ENCODE measurements at regions not wholly inside any gene's neighbourhood (a gene's known extent, or its start where the extent isn't known, plus 50 kb on each side); places are given as distances from the start of the nearest gene placed in this dataset.

DNA sequence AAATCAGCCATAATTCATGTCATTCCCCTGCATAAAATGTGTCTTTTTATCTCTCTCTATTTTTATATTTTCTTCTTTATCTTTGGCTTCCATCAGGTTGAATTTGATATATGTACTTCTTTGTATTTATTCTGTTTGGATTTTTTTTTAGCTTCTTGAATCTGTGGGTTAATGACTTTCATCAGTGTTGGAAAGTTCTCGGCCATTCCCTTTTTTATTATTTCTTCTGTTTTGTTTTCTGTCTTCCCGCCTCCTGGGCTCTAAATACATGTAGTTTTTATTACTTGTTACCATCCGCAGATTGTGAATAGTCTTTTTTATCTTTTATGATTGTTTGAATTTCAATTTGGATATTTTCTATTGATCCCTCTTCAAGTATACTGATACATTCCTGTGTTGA, 637.5 kb downstream of the NPHP4 start:
- no peak for DNase-seq
- no peaks in the 10 kb centered on the region for H3K4me1 ChIP-seq
- H3K9me3 ChIP-seq (replicated peaks), result peaks cover 4% of the 10 kb centered on the region; the same call in 1 of the 2 replicates
- H3K4me3 ChIP-seq, result no peak overlapping the region
- H3K36me3 ChIP-seq, result no peaks in the 10 kb centered on the region
- H3K27me3 ChIP-seq, result no peaks in the 10 kb centered on the region
- no peak overlapping the region for H3K27ac ChIP-seq

DNA sequence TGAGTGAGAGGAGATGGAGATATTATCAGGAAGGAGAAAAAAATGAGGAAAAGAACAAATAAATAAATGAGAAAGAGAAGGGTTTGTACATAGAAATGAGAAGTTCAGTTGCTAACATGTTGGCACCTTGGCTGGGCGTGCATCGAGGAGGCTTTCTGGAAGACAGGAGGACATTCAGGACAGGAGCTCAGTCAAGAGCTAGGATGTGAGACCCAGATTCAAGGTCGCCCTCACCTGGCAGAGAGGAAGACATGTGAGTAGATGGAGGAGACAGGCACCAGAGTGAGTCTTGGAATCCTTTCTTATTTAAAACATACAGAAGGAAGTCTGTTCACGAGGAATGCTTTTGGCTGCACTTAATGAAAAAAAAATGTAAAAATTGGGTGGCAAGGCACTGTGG, 640.9 kb downstream of the NPHP4 start:
- Histone ChIP-seq H3K36me3 (no peaks in the 10 kb centered on the region), H3K4me1 (no peaks in the 10 kb centered on the region), H3K9me3 (replicated peaks) (peaks cover 4% of the 10 kb centered on the region; the same call in 1 of the 2 replicates), H3K4me3 (no peak overlapping the region), H3K27ac (no peak overlapping the region), H3K27me3 (no peaks in the 10 kb centered on the region; the same call in 1 of the 2 replicates)
- no peak for DNase-seq

DNA sequence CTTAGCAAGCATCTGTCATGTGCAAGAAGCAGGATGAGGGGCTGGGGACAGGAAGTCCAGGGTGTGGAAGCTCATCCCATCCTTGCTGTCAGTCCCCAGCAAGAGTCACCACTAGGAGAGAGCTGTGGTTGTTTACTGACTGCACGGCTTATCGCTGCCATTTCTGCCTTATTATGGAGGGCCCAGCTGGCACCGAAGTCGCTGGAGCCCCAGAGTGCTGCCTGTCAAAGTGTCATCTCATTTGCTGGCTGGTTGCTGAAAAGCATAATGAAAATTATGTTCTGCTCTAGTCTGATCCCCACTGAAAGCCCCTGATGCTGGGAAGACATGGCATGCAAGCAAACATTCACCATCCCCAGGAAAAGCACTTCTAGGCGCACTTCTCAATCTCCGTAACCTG, 642.7 kb downstream of the NPHP4 start:
- H3K4me1 ChIP-seq, result no peaks in the 10 kb centered on the region

DNA sequence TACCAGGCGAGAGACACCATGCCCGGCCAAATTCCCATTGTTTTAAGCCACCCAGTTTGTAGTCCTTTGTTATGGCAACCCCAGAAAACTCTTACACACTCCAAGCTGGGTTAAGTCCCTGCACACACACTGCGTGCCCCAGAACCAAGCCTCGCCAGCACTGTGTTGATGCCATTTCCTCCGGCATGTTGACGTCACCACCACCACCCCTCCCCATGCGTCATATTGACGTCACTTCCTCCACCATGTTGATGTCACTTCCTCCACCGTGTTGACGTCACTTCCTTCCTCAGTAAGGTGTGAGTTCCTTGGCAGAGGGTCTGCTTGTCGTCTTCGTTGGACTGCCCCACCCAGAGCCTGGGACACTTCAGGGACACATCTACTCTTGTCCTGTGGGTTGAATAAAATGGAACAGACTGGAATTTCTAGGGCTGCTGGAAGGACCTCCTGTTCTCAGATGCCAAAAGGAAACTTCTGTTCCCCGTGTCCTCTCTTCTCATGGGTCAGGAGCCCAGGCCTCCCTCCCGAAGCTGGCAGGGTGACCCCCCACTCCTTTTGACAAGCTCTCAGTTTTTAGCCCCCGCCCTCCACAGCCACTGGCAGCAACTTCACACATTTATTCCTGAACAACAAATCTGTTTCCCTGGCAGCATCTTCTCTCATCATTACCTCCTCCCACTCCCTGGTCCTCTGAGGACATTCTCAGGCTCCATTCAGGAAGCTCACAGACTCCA, 643.3 kb downstream of the NPHP4 start:
- DNase-seq, result peak in 1 of 2 experiments; percentile 6
- Histone ChIP-seq H3K36me3 (no peaks in the 10 kb centered on the region), H3K27ac (no peak overlapping the region), H3K4me1 (no peaks in the 10 kb centered on the region), H3K4me3 (no peak overlapping the region), H3K27me3 (peaks cover 8% of the 10 kb centered on the region; the same call in 1 of the 2 replicates), H3K9me3 (replicated peaks) (no peaks in the 10 kb centered on the region)

More for the DNA sequence above, 642.7 kb downstream of the NPHP4 start:
- H3K27ac ChIP-seq, result no peak overlapping the region
- no peaks in the 10 kb centered on the region for H3K36me3 ChIP-seq
- DNase-seq, result no peak
- H3K9me3 ChIP-seq (replicated peaks), result no peaks in the 10 kb centered on the region
- peaks cover 8% of the 10 kb centered on the region; the same call in 1 of the 2 replicates for H3K27me3 ChIP-seq
- no peak overlapping the region for H3K4me3 ChIP-seq

DNA sequence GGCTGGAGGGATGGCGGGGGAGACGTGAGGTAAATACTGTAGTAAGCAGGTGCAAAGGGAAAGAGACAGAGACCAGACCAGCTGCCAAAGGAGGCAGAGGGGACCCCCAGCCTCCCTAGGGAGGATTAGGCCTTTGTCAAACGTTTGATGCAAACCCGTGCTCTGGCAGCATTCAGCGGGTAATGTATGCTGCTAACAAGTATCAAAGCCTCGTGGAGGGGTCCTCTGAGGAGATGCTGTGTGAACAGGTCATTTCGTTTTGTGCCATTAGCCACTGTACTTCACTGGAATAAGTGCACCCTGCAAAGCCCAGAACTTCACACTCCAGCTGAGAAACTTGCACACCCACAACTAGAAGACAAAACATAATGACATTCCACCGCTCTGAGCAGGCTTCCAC, 644.5 kb downstream of the NPHP4 start:
- H3K4me1 ChIP-seq, result no peaks in the 10 kb centered on the region
- DNase-seq, result no peak
- no peaks in the 10 kb centered on the region for H3K36me3 ChIP-seq
- H3K4me3 ChIP-seq, result no peak overlapping the region
- no peak overlapping the region for H3K27ac ChIP-seq
- peaks cover 8% of the 10 kb centered on the region; the same call in 1 of the 2 replicates for H3K27me3 ChIP-seq
- no peaks in the 10 kb centered on the region for H3K9me3 ChIP-seq (replicated peaks)

DNA sequence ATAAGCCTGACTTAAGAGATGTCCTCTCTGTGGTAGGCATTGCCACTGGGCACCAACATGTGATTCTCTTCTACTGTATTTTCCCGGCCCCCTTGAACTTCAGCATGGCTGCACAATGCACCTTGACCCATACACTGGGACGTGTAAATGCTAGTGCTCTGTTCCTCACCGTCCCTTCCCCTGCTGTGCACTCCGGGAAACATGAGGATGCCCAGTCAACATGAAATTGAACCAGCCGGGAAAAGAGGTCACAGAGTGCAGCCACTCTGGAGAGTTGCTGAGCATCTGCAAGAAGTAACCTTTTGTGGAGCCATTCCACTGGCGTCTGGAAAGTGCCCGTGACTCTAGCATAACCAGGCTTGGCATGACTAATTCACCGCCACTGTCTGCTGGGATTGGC, 646.7 kb downstream of the NPHP4 start:
- no peak for DNase-seq
- Histone ChIP-seq H3K27me3 (peaks cover 17% of the 10 kb centered on the region; the same call in 1 of the 2 replicates), H3K36me3 (no peaks in the 10 kb centered on the region), H3K9me3 (replicated peaks) (no peaks in the 10 kb centered on the region), H3K27ac (no peak overlapping the region), H3K4me1 (no peaks in the 10 kb centered on the region), H3K4me3 (no peak overlapping the region)

DNA sequence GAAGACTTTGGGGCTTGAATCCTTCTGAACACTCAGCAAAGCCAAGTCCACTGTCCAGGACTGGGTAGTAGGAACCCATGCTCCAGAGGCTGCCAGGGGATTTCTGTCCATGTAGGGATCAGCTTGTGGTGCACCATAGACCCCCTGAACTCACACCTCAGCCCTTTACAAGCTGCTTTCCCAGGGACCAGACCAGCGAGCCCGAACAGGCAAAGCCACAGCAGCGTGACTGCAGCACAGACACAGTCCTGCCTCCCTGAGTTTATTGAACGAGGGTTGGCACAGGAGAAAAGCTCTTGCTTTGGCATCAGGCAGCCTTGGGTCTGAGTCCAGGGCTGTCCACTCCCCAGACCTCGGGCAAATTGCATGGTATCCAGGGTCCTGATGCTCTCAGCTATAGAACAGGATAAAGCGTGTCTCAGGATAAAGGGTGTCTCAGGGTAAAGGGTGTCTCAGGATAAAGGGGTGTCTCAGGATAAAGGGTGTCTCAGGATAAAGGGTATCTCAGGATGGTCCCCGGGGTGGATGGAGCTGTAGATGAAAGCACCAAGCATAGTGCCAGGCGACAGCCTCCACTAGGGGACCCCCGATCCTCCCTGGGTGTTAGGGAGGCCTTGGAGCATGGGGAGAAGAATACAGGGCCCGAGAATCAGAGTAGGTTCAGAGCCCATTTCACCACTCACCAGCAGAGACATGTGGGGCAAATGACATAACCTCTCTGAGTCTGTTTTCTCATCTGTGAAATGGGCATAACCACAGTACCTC, 648.8 kb downstream of the NPHP4 start:
- DNase-seq, result no peak
- H3K4me3 ChIP-seq, result no peak overlapping the region
- H3K36me3 ChIP-seq, result no peaks in the 10 kb centered on the region

DNA sequence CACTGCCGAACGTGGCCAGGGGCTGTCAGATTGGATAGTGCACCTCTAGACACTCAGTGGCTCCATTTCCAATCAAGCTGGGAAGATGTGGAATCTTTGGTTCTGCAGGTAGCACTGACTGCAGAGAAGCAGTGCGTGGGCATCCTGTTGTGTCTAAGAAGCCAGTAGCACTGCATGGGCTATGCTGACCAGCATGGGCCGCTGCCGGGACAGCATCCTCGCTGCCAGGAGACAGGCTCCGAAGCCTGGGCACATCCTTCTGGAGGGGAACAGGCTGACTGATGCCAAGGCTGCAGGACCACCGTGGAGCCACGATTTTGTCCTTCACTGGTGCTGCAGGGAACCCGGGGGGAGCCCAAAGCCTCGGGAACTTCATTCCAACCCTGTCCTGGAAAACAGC, 649.4 kb downstream of the NPHP4 start:
- peaks cover 17% of the 10 kb centered on the region; the same call in 1 of the 2 replicates for H3K27me3 ChIP-seq
- no peak overlapping the region for H3K4me3 ChIP-seq
- H3K27ac ChIP-seq, result no peak overlapping the region
- no peaks in the 10 kb centered on the region for H3K9me3 ChIP-seq (replicated peaks)
- H3K4me1 ChIP-seq, result no peaks in the 10 kb centered on the region
- no peaks in the 10 kb centered on the region for H3K36me3 ChIP-seq
- DNase-seq, result no peak

More for the DNA sequence above, 648.8 kb downstream of the NPHP4 start:
- H3K4me1 ChIP-seq, result no peaks in the 10 kb centered on the region
- peaks cover 17% of the 10 kb centered on the region; the same call in 1 of the 2 replicates for H3K27me3 ChIP-seq
- no peak overlapping the region for H3K27ac ChIP-seq
- no peaks in the 10 kb centered on the region for H3K9me3 ChIP-seq (replicated peaks)

DNA sequence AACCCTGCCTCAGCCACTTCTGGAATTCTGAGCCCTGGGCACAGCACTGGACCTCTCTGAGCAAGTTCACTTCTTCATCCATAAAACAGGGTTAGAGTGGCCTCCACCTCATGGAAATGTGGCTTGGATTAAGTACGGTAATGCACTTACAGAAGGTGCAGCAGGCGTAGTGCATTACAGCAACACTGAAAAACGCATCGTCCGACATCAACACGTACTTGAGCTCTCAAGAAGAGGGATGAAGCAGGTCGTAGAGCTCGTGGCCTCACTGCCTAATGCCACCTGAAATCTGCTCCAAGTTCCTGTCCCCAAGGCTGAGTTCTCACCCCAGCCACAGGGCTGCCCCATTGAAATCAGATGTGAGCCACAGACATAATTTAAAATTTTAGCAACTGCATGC, 650.1 kb downstream of the NPHP4 start:
- no peaks in the 10 kb centered on the region for H3K4me1 ChIP-seq
- no peaks in the 10 kb centered on the region for H3K9me3 ChIP-seq (replicated peaks)
- DNase-seq, result no peak
- no peak overlapping the region for H3K27ac ChIP-seq
- H3K27me3 ChIP-seq, result peaks cover 17% of the 10 kb centered on the region; the same call in 1 of the 2 replicates
- no peak overlapping the region for H3K4me3 ChIP-seq
- no peaks in the 10 kb centered on the region for H3K36me3 ChIP-seq

DNA sequence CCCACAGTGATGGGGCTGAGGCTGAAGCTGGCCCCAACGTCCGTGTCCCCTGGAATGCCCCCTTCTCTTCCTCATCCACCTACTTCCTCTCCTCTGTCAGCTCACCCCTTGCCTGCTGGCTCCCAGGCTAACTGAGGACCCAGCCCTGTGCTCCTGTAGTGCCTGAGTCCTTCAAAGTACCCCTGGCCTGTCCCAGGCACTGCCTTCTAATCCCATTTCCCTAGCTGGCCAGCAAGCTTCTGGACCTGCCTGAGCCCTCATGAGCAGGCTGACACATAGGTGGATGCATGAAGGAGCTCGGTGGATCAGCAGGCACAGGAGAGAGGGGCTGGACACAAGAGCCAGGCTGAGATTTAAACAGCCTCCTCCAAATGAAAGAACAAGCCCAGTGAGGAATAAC, 650.8 kb downstream of the NPHP4 start:
- H3K9me3 ChIP-seq (replicated peaks), result no peaks in the 10 kb centered on the region
- H3K27me3 ChIP-seq, result peaks cover 17% of the 10 kb centered on the region; the same call in 1 of the 2 replicates
- H3K36me3 ChIP-seq, result no peaks in the 10 kb centered on the region
- DNase-seq, result no peak
- H3K27ac ChIP-seq, result no peak overlapping the region
- H3K4me3 ChIP-seq, result no peak overlapping the region
- H3K4me1 ChIP-seq, result no peaks in the 10 kb centered on the region

DNA sequence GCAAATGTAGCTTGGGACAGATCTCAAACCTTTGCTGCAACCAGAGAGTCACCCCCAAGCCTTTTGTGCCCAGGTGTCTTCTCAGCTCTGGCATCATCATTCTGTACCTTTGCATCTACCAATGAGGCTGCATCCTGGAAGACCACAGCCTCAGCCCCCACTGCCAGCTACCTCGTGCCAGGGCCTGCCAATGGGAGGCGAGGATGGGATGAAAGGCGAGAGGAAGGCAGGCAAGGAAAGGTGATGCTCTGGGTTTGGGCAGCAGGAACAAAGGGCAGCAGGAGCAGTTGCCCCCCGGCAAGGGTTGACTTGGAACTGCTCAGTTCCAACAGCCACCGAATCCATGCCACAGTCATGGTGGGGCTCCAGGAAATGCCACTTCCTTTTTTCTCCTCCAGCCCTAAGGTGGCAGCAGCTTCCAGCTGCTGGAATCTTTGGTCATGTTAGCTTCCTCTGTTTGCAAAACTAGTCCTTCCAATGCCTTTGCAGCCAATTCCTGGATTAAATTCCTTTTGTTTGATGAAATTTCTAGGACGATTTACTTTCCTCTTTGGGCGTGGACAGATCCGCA, 651.6 kb downstream of the NPHP4 start:
- Histone ChIP-seq H3K4me1 (no peaks in the 10 kb centered on the region), H3K27ac (no peak overlapping the region), H3K4me3 (no peak overlapping the region), H3K9me3 (replicated peaks) (no peaks in the 10 kb centered on the region), H3K27me3 (peaks cover 10% of the 10 kb centered on the region; the same call in 1 of the 2 replicates), H3K36me3 (no peaks in the 10 kb centered on the region)
- DNase-seq, result no peak

DNA sequence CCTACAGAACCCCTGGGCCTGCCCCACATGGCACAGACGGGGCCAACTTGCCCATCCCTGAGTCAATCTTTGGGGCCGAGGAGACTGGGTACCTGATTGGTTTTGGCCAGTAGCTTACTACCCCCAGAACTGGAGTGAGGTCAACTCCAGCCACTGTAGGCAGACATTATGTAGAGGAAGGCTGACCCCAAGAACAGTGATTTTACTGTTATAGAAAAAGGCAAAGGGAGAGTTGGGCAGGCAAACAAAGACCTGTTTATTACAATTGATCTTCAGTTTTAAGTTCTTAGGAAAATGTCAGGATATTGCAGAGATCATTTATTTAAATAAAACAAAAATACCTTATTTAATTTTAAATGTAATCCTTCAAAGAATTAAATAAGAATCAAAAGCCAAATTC, 653.8 kb downstream of the NPHP4 start:
- H3K4me1 ChIP-seq, result no peaks in the 10 kb centered on the region
- no peak for DNase-seq
- H3K36me3 ChIP-seq, result no peaks in the 10 kb centered on the region
- H3K27ac ChIP-seq, result no peak overlapping the region
- H3K4me3 ChIP-seq, result no peak overlapping the region
- H3K9me3 ChIP-seq (replicated peaks), result no peaks in the 10 kb centered on the region
- 0 out of 2 replicates have a peak, but pooled peaks cover 8% of the 10 kb centered on the region for H3K27me3 ChIP-seq

DNA sequence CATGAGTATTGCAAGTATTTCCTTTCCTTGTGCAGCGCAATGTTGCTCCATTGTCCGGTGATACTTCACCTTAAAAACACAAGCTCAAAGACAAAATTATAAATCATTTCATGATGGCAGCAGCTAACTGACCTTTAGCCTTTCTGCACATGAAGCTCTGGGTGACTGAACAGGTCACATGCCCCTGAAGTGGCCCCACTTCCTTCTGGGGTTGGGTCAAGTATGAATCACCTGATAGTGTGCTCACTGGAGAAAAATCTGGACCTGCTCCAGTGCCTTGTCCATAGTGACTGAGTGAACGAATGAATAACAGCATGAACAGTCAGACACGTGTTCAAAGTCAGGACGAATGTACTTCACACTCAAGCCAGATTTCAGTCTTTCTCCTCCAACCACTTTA, 658.9 kb downstream of the NPHP4 start:
- no peak for DNase-seq
- Histone ChIP-seq H3K36me3 (no peaks in the 10 kb centered on the region), H3K4me3 (no peak overlapping the region), H3K9me3 (replicated peaks) (no peaks in the 10 kb centered on the region), H3K27ac (no peak overlapping the region), H3K27me3 (no peaks in the 10 kb centered on the region), H3K4me1 (no peaks in the 10 kb centered on the region)

DNA sequence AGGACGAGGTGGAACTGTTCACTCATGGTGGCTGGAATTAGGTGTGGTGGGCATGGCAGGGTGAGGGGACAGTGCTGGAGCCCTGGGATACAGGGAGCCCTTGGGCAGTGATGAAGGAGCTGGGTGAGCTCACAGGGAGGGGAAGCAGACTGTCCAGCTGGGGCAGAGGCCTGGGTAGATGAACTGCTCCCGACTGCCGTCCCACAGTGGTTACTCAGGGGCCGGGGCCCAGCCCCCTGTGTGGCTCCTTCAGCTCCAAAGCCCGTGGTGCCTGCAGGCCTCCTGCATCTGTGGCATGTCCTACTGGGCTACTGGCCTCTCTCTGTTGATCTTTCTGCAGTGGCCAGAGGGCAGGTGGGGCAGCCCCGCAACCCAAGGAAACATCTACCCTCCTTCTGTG, 661.1 kb downstream of the NPHP4 start:
- H3K4me1 ChIP-seq, result no peaks in the 10 kb centered on the region
- no peak overlapping the region for H3K4me3 ChIP-seq
- H3K27ac ChIP-seq, result no peak overlapping the region
- no peak for DNase-seq
- H3K9me3 ChIP-seq (replicated peaks), result peaks cover 8% of the 10 kb centered on the region; the same call in 1 of the 2 replicates
- no peaks in the 10 kb centered on the region for H3K27me3 ChIP-seq
- no peaks in the 10 kb centered on the region for H3K36me3 ChIP-seq
